SK-N-SH (cell line): ENCODE measurements at regions not wholly inside any gene's neighbourhood (a gene's known extent, or its start where the extent isn't known, plus 50 kb on each side); places are given as distances from the start of the nearest gene placed in this dataset.

Source experiments
- CTCF ChIA-PET: fragments of 300-600, 350-600 bp; formaldehyde crosslinking; extraction: SDS; loops from one replicate; lab custom pipeline; 2021; lab: Yijun Ruan, JAX
- POLR2A ChIA-PET: fragments of 350-600 bp; sonication (Branson Sonifier 250); formaldehyde crosslinking; extraction: SDS; loops from one replicate; lab custom pipeline; 2020; ENCODE audit warnings: antibody characterized with exemption, inconsistent platforms; lab: Yijun Ruan, JAX
- DNase-seq: peaks from one replicate; pipeline ENCODE4 v3.0.0; 2012
- H2AFZ ChIP-seq: fragments of 200-600 bp; sonication (generic); 2 replicates; pipeline ENCODE4 v1.8.1; 2016; ENCODE audit warnings: antibody characterized with exemption, mild to moderate bottlenecking, low read depth
- H3F3A ChIP-seq: fragments of 200-600 bp; sonication (generic); replicated peaks from 2 replicates; pipeline ENCODE3; 2016; ENCODE audit warnings: antibody characterized with exemption, mild to moderate bottlenecking; ENCODE audit not compliant: insufficient read depth
- H3K27ac ChIP-seq, 2 experiments: fragments of 200-500 bp in 1 of 2; fragments of 200-600 bp in 1 of 2; sonication (Bioruptor generic) in 1 of 2; sonication (generic), shearing (Covaris generic) in 1 of 2; 2 replicates each; pipeline versions ENCODE4 v1.5.1 to v1.6.1; 2014 to 2016; ENCODE audit warnings: low read depth in 2 of 2, inconsistent platforms in 1 of 2, low read length in 1 of 2, mild to moderate bottlenecking in 1 of 2, mixed read lengths in 1 of 2
- H3K27me3 ChIP-seq: fragments of 200-600 bp; sonication (generic), shearing (Covaris generic); 2 replicates; pipeline ENCODE4 v1.6.1; 2016; ENCODE audit warnings: mixed run types; ENCODE audit not compliant: insufficient read depth
- H3K36me3 ChIP-seq, 2 experiments: fragments of 200-500 bp in 1 of 2; fragments of 200-600 bp in 1 of 2; sonication (Bioruptor generic) in 1 of 2; sonication (generic) in 1 of 2; replicated peaks in 1 of 2; 2 replicates each; pipeline versions ENCODE3 to v1.5.1; 2014 to 2016; ENCODE audit warnings: low read length in 1 of 2, mild to moderate bottlenecking in 1 of 2; ENCODE audit not compliant: insufficient read depth in 2 of 2, control insufficient read depth in 1 of 2
- H3K4me1 ChIP-seq, 2 experiments: fragments of 200-500 bp in 1 of 2; fragments of 200-600 bp in 1 of 2; sonication (Bioruptor generic) in 1 of 2; sonication (generic), shearing (Covaris generic) in 1 of 2; 2 replicates each; pipeline versions ENCODE4 v1.5.1 to v1.6.1; 2014 to 2016; ENCODE audit warnings: low read depth in 1 of 2, low read length in 1 of 2, mixed run types in 1 of 2; ENCODE audit not compliant: insufficient read depth in 2 of 2, control insufficient read depth in 1 of 2
- H3K4me2 ChIP-seq: fragments of 200-600 bp; sonication (generic), shearing (Covaris generic); 2 replicates; pipeline ENCODE4 v1.6.1; 2017; ENCODE audit warnings: mixed run types
- H3K4me3 ChIP-seq, 2 experiments: fragments of 200-500 bp in 1 of 2; fragments of 200-600 bp in 1 of 2; sonication (Bioruptor generic) in 1 of 2; sonication (generic), shearing (Covaris generic) in 1 of 2; 2 replicates each; pipeline versions ENCODE4 v1.5.1 to v1.8.1; 2014 to 2016; ENCODE audit warnings: low read depth in 2 of 2, inconsistent platforms in 1 of 2, low read length in 1 of 2, mild to moderate bottlenecking in 1 of 2, mixed read lengths in 1 of 2, moderate library complexity in 1 of 2
- H3K79me2 ChIP-seq: fragments of 200-600 bp; sonication (generic); 2 replicates; pipeline ENCODE4 v1.8.1; 2017; ENCODE audit warnings: mild to moderate bottlenecking; ENCODE audit not compliant: insufficient read depth
- H3K9ac ChIP-seq: fragments of 200-600 bp; sonication (generic); 2 replicates; pipeline ENCODE4 v1.6.1; 2017; ENCODE audit warnings: mixed run types
- H3K9me2 ChIP-seq: fragments of 200-600 bp; sonication (generic); 2 replicates; pipeline ENCODE4 v1.6.1; 2017; ENCODE audit warnings: mixed run types
- H3K9me3 ChIP-seq: fragments of 200-600 bp; sonication (generic); 2 replicates; pipeline ENCODE4 v1.6.1; 2017; ENCODE audit warnings: mixed run types, mild to moderate bottlenecking, moderate library complexity
- H4K20me1 ChIP-seq: fragments of 200-600 bp; sonication (generic); 2 replicates; pipeline ENCODE4 v1.6.1; 2017; ENCODE audit warnings: mild to moderate bottlenecking, mixed run types; ENCODE audit not compliant: insufficient read depth
- FOSL2 ChIP-seq: IDR thresholded peaks from 2 replicates; pipeline ENCODE4 v1.4.0; 2012; ENCODE audit warnings: low read depth, mild to moderate bottlenecking, moderate library complexity, borderline replicate concordance
- GABPA ChIP-seq: IDR thresholded peaks from 2 replicates; pipeline ENCODE4 v1.4.0; 2012; ENCODE audit warnings: low read depth, mild to moderate bottlenecking
- GATA2 ChIP-seq: sonication (generic); formaldehyde crosslinking; IDR thresholded peaks from 2 replicates; pipeline ENCODE4 v1.5.0; 2020; ENCODE audit warnings: mild to moderate bottlenecking, missing genetic modification reagents
- POLR2AphosphoS5 ChIP-seq: IDR thresholded peaks from 2 replicates; pipeline ENCODE4 v1.6.1; 2012; ENCODE audit warnings: low read depth, low read length
- RCOR1 ChIP-seq: fragments of 150-350 bp; IDR thresholded peaks from 2 replicates; pipeline ENCODE4 v1.6.1; 2017; ENCODE audit warnings: antibody characterized with exemption, low read length
- SIN3A ChIP-seq: IDR thresholded peaks from 2 replicates; pipeline ENCODE4 v1.6.1; 2012; ENCODE audit warnings: low read depth, mild to moderate bottlenecking, low read length, moderate library complexity, borderline replicate concordance
- TAF1 ChIP-seq: IDR thresholded peaks from 2 replicates; pipeline ENCODE4 v1.6.1; 2012; ENCODE audit warnings: low read depth, mild to moderate bottlenecking, low read length, moderate library complexity, borderline replicate concordance
- TCF12 ChIP-seq: IDR thresholded peaks from 2 replicates; pipeline ENCODE4 v1.4.0; 2012
- WGBS: methylation state at CpG from one replicate; pipeline ENCODE4 v1.1.6; 2017; ENCODE audit warnings: low lambda C conversion rate; 5-methylcytosine and 5-hydroxymethylcytosine counted together
- TF ChIP-seq, protein P1 (sequence below): IDR thresholded peaks from 2 replicates; pipeline ENCODE4; 2012
- TF ChIP-seq, protein P2 (sequence below): IDR thresholded peaks from 2 replicates; pipeline ENCODE4 v1.6.1; 2012; ENCODE audit warnings: mild to moderate bottlenecking, low read depth, low read length, moderate library complexity
- TF ChIP-seq, protein P3 (sequence below): IDR thresholded peaks from 2 replicates; pipeline ENCODE4 v1.4.0; 2012; ENCODE audit warnings: low read depth, borderline replicate concordance
- TF ChIP-seq, protein P4 (sequence below): fragments of 150-350 bp; IDR thresholded peaks from 2 replicates; pipeline ENCODE4 v1.6.1; 2017; ENCODE audit warnings: antibody characterized with exemption, low read length, low read depth, borderline replicate concordance

DNA sequence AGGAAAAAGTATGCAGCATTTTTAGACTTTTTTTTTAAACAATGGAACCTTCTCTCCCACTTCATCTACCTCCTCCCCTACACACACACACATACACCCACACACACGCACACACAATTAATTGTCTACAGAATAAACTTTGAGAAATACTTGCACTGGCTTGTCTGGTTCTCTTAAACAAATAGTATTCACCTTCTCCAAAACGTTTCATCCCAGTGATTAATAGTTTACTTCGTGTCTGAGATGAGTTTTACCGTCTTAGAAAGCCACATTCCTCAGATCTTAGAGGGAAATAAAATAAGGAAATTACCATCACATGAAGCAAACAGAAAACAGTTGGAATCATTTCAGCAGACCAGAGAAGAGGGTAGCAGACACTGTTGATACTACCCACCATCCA is 570.6 kb upstream of the CLINT1 start:
- Histone ChIP-seq H3K27me3 (no peaks in the 10 kb centered on the region; the same call in 1 of the 2 replicates), H3K36me3 (no peaks in the 10 kb centered on the region), H3K4me2 (no peak overlapping the region), H3F3A (no peaks in the 10 kb centered on the region), H3K4me1 (no peaks in the 10 kb centered on the region), H3K79me2 (no peaks in the 10 kb centered on the region), H2AFZ (no peak overlapping the region), H3K9me3 (no peaks in the 10 kb centered on the region), H3K9ac (no peak overlapping the region), H3K4me3 (no peak overlapping the region), H3K27ac (no peak overlapping the region), H3K9me2 (no peaks in the 10 kb centered on the region), H4K20me1 (no peaks in the 10 kb centered on the region)
- no peak for DNase-seq
- ChIA-PET CTCF (no interaction called here), POLR2A (no interaction called here)
- TF ChIP-seq GATA2 = no peak
- WGBS = 33% methylated on average over 4 of the region's 4 CpGs

DNA sequence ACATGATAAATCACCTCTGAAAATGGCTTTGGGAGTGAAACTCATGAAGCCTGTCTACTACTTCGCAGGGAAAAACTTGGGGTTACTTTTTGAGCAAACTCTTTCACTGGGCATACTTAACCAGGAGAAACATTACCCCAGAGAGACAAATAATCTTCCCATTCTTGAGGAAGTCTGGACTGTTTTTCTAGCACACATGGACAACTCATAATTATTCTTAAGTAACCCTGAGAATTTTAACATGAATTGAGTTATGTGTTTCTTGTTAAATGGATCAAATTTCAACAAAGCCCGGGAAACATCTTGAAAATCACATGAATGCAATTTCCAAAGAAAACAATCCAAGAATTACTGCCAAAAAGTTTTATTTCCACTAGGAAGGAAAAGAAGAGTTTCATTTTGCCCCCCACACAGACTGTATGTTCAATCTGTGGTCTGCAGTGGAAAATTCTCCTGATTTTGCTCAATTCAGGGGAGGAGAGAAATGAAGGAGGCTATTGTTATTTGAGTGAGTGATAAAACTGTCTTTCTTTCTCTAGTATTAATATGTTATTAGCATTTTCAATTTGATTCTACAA is 564.8 kb upstream of the CLINT1 start:
- no peak for DNase-seq
- Histone ChIP-seq H2AFZ (no peak overlapping the region), H3K27ac (peak overlapping the region in 1 of 2 experiments; percentile 40; a peak in 1 of 4 replicates), H3K27me3 (no peaks in the 10 kb centered on the region), H3K9ac (no peak overlapping the region)
- CTCF ChIA-PET = no interaction called here
- no peak for TF ChIP-seq POLR2AphosphoS5
- TF ChIP-seq, all 33 proteins: peak for 0
- no peaks in the 10 kb centered on the region for H3K36me3 ChIP-seq
- no peaks in the 10 kb centered on the region for H3K4me1 ChIP-seq
- H3F3A ChIP-seq = no peaks in the 10 kb centered on the region
- H3K9me3 ChIP-seq = no peaks in the 10 kb centered on the region
- H3K79me2 ChIP-seq = no peaks in the 10 kb centered on the region
- no peak overlapping the region for H3K4me3 ChIP-seq
- H3K9me2 ChIP-seq = no peaks in the 10 kb centered on the region
- H3K4me2 ChIP-seq = no peak overlapping the region; the same call in 1 of the 2 replicates
- WGBS = 28% methylated on average over 2 of the region's 2 CpGs
- H4K20me1 ChIP-seq = no peaks in the 10 kb centered on the region
- POLR2A ChIA-PET = no interaction called here

DNA sequence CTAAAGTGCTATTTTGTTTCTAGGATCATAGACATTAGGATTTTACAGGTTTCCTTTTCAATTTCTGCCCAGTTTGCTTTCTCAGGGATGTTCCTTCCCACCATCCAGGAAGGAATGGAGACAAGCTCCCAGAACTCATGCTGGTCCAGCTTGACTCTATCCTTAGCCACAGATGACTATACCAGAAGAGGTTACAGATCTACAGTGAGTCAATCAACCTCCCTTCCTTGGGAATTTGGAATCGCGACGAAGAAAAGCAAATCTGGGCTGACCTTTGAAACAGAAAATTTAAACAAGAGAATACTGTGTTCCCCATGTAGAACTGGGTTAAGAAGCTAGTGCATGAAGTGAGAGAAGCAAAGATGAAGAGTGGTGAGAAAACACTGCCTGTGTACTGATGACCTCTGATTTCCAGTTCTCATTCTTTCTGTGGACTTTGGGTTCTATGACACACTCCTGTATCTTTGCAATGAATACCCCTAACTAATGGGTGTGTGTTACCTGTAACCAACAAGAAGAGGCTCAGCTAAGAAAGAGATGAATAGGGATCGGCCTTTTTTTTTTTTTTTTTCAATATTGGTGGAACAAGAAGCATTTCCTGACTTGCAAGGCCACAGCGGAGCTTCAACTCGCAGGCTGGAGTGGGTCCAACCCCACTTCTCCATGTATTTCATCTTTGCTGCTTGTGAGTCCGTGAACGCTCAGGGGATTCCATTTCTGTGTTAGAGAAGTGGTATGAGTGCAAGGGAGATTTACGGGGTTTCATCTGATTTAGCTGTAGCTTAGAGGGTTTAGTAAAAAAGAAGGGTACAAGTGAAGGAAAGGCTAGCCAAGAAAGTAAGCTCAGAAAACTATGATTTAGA is 563.9 kb upstream of the CLINT1 start:
- Histone ChIP-seq H3K4me2 (no peak overlapping the region), H3K27ac (peak overlapping the region in 1 of 2 experiments; percentile 40; a peak in 1 of 4 replicates), H3K79me2 (no peaks in the 10 kb centered on the region), H4K20me1 (no peaks in the 10 kb centered on the region), H3K9me2 (no peaks in the 10 kb centered on the region), H2AFZ (no peak overlapping the region), H3K4me3 (no peak overlapping the region), H3K36me3 (no peaks in the 10 kb centered on the region), H3K9ac (no peak overlapping the region), H3K4me1 (no peaks in the 10 kb centered on the region), H3F3A (no peaks in the 10 kb centered on the region), H3K27me3 (no peaks in the 10 kb centered on the region), H3K9me3 (no peaks in the 10 kb centered on the region)
- DNase-seq = no peak
- 70% methylated on average over 9 of the region's 9 CpGs for WGBS
- POLR2A ChIA-PET = no interaction called here
- CTCF ChIA-PET = no interaction called here
- no peak for TF ChIP-seq SIN3A
- no peak for TF ChIP-seq RCOR1
- no peak for TF ChIP-seq TAF1
- TF ChIP-seq, protein P1, sequence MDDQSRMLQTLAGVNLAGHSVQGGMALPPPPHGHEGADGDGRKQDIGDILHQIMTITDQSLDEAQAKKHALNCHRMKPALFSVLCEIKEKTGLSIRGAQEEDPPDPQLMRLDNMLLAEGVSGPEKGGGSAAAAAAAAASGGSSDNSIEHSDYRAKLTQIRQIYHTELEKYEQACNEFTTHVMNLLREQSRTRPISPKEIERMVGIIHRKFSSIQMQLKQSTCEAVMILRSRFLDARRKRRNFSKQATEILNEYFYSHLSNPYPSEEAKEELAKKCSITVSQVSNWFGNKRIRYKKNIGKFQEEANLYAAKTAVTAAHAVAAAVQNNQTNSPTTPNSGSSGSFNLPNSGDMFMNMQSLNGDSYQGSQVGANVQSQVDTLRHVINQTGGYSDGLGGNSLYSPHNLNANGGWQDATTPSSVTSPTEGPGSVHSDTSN = no peak
- no peak for TF ChIP-seq TCF12
- TF ChIP-seq, protein P2, sequence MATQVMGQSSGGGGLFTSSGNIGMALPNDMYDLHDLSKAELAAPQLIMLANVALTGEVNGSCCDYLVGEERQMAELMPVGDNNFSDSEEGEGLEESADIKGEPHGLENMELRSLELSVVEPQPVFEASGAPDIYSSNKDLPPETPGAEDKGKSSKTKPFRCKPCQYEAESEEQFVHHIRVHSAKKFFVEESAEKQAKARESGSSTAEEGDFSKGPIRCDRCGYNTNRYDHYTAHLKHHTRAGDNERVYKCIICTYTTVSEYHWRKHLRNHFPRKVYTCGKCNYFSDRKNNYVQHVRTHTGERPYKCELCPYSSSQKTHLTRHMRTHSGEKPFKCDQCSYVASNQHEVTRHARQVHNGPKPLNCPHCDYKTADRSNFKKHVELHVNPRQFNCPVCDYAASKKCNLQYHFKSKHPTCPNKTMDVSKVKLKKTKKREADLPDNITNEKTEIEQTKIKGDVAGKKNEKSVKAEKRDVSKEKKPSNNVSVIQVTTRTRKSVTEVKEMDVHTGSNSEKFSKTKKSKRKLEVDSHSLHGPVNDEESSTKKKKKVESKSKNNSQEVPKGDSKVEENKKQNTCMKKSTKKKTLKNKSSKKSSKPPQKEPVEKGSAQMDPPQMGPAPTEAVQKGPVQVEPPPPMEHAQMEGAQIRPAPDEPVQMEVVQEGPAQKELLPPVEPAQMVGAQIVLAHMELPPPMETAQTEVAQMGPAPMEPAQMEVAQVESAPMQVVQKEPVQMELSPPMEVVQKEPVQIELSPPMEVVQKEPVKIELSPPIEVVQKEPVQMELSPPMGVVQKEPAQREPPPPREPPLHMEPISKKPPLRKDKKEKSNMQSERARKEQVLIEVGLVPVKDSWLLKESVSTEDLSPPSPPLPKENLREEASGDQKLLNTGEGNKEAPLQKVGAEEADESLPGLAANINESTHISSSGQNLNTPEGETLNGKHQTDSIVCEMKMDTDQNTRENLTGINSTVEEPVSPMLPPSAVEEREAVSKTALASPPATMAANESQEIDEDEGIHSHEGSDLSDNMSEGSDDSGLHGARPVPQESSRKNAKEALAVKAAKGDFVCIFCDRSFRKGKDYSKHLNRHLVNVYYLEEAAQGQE = no peak
- no peak for TF ChIP-seq POLR2AphosphoS5
- no peak for TF ChIP-seq GABPA
- TF ChIP-seq, protein P3, sequence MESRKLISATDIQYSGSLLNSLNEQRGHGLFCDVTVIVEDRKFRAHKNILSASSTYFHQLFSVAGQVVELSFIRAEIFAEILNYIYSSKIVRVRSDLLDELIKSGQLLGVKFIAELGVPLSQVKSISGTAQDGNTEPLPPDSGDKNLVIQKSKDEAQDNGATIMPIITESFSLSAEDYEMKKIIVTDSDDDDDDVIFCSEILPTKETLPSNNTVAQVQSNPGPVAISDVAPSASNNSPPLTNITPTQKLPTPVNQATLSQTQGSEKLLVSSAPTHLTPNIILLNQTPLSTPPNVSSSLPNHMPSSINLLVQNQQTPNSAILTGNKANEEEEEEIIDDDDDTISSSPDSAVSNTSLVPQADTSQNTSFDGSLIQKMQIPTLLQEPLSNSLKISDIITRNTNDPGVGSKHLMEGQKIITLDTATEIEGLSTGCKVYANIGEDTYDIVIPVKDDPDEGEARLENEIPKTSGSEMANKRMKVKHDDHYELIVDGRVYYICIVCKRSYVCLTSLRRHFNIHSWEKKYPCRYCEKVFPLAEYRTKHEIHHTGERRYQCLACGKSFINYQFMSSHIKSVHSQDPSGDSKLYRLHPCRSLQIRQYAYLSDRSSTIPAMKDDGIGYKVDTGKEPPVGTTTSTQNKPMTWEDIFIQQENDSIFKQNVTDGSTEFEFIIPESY = no peak
- TF ChIP-seq, protein P4, sequence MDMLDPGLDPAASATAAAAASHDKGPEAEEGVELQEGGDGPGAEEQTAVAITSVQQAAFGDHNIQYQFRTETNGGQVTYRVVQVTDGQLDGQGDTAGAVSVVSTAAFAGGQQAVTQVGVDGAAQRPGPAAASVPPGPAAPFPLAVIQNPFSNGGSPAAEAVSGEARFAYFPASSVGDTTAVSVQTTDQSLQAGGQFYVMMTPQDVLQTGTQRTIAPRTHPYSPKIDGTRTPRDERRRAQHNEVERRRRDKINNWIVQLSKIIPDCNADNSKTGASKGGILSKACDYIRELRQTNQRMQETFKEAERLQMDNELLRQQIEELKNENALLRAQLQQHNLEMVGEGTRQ = no peak
- TF ChIP-seq FOSL2 = no peak
